Activated naive CD8-positive, alpha-beta T cell treated with anti-CD3 and anti-CD28 coated beads, Interleukin-2, amount 50 U/mL, for 24 hours (primary cell): ENCODE measurements at regions not wholly inside any gene's neighbourhood (a gene's known extent, or its start where the extent isn't known, plus 50 kb on each side); places are given as distances from the start of the nearest gene placed in this dataset.
"Not testable (repeated sequence)": the region's sequence is repeated elsewhere in the genome, so short reads cannot be mapped to it uniquely, and the experiment has no call there.

Experiments
- ATAC-seq: fragments of 150-1000 bp; cut with Tn5 transposase; one replicate; pipeline ENCODE4 v1.10.0; 2021
- DNase-seq: peaks from one replicate; pipeline ENCODE4 v3.0.0; 2021
- H3K27ac Mint-ChIP-seq: one replicate; pipeline ENCODE4 v1.8.0; 2021; ENCODE audit warnings: mild to moderate bottlenecking, mixed read lengths
- H3K27me3 Mint-ChIP-seq: one replicate; pipeline ENCODE4 v1.8.0; 2021; ENCODE audit warnings: mixed read lengths
- H3K36me3 Mint-ChIP-seq: one replicate; pipeline ENCODE4 v1.8.0; 2021; ENCODE audit warnings: low read depth, mixed read lengths
- H3K4me1 Mint-ChIP-seq: one replicate; pipeline ENCODE4 v1.8.0; 2021; ENCODE audit warnings: mixed read lengths
- H3K4me3 Mint-ChIP-seq: one replicate; pipeline ENCODE4 v1.8.0; 2021; ENCODE audit warnings: mild to moderate bottlenecking, moderate library complexity, mixed read lengths
- H3K9me3 Mint-ChIP-seq: one replicate; pipeline ENCODE4 v1.8.0; 2021; ENCODE audit warnings: mixed read lengths

- peaks cover 5% of the 10 kb centered on the region for H3K9me3 Mint-ChIP-seq
- peak overlapping the region; percentile 24 for H3K27ac Mint-ChIP-seq
These were observed 50.1 kb upstream of the SIRPA start for GRCh38 chr20:1845163-1845523.

GRCh38 chr20:1844325-1845162 lies 50.7 kb upstream of the SIRPA start:
- no peaks in the 10 kb centered on the region for H3K36me3 Mint-ChIP-seq
- DNase-seq (peak; percentile 56), ATAC-seq (peak; percentile 88)
- peaks cover 5% of the 10 kb centered on the region for H3K9me3 Mint-ChIP-seq
- peak overlapping the region; percentile 24 for H3K27ac Mint-ChIP-seq
- peaks cover 11% of the 10 kb centered on the region for H3K27me3 Mint-ChIP-seq
- H3K4me1 Mint-ChIP-seq: peaks cover 26% of the 10 kb centered on the region
- no peak overlapping the region for H3K4me3 Mint-ChIP-seq

More at GRCh38 chr20:1845163-1845523, 50.1 kb upstream of the SIRPA start:
- Mint-ChIP-seq H3K4me3 (no peak overlapping the region), H3K27me3 (peaks cover 8% of the 10 kb centered on the region), H3K36me3 (no peaks in the 10 kb centered on the region), H3K4me1 (peaks cover 27% of the 10 kb centered on the region)
- DNase-seq (no peak), ATAC-seq (no peak)

GRCh38 chr20:1842281-1842680 lies 52.9 kb upstream of the SIRPA start:
- Mint-ChIP-seq H3K27me3 (peaks cover 9% of the 10 kb centered on the region), H3K9me3 (peaks cover under 1% of the 10 kb centered on the region), H3K27ac (no peak overlapping the region), H3K36me3 (no peaks in the 10 kb centered on the region), H3K4me3 (no peak overlapping the region), H3K4me1 (peaks cover 19% of the 10 kb centered on the region)
- DNase-seq (no peak), ATAC-seq (no peak)

GRCh38 chr20:1841554-1842140 lies 53.6 kb upstream of the SIRPA start:
- H3K36me3 Mint-ChIP-seq: no peaks in the 10 kb centered on the region
- H3K27ac Mint-ChIP-seq: no peak overlapping the region
- ATAC-seq (no peak), DNase-seq (no peak)
- peaks cover 9% of the 10 kb centered on the region for H3K27me3 Mint-ChIP-seq
- H3K4me1 Mint-ChIP-seq: peaks cover 17% of the 10 kb centered on the region
- H3K4me3 Mint-ChIP-seq: no peak overlapping the region
- H3K9me3 Mint-ChIP-seq: no peaks in the 10 kb centered on the region

- no peak for ATAC-seq
- no peaks in the 10 kb centered on the region for H3K9me3 Mint-ChIP-seq
- H3K27me3 Mint-ChIP-seq: peaks cover 7% of the 10 kb centered on the region
- H3K27ac Mint-ChIP-seq: no peak overlapping the region
- H3K4me1 Mint-ChIP-seq: peaks cover 17% of the 10 kb centered on the region
- no peak for DNase-seq
- H3K36me3 Mint-ChIP-seq: no peaks in the 10 kb centered on the region
- no peak overlapping the region for H3K4me3 Mint-ChIP-seq
These were observed 54.2 kb upstream of the SIRPA start for GRCh38 chr20:1840817-1841553.

- ATAC-seq, H3K36me3 Mint-ChIP-seq, DNase-seq, H3K27ac Mint-ChIP-seq, H3K9me3 Mint-ChIP-seq, H3K4me1 Mint-ChIP-seq, H3K4me3 Mint-ChIP-seq, H3K27me3 Mint-ChIP-seq: not testable (repeated sequence)
These were observed 55.6 kb upstream of the SIRPA start for GRCh38 chr20:1839376-1840317.

- Mint-ChIP-seq H3K27ac (no peak overlapping the region), H3K9me3 (no peaks in the 10 kb centered on the region), H3K27me3 (peaks cover 7% of the 10 kb centered on the region), H3K36me3 (no peaks in the 10 kb centered on the region), H3K4me1 (peaks cover 2% of the 10 kb centered on the region), H3K4me3 (no peak overlapping the region)
- ATAC-seq (no peak), DNase-seq (no peak)
These were observed 56.5 kb upstream of the SIRPA start for GRCh38 chr20:1838556-1839279.

GRCh38 chr20:1835186-1836035 lies 59.8 kb upstream of the SIRPA start:
- Mint-ChIP-seq H3K36me3 (no peaks in the 10 kb centered on the region), H3K27ac (no peak overlapping the region), H3K4me1 (no peaks in the 10 kb centered on the region), H3K9me3 (no peaks in the 10 kb centered on the region), H3K4me3 (no peak overlapping the region), H3K27me3 (peaks cover 4% of the 10 kb centered on the region)
- no peak for DNase-seq
- no peak for ATAC-seq

GRCh38 chr20:1833728-1834726 lies 61.2 kb upstream of the SIRPA start:
- Mint-ChIP-seq H3K27me3 (no peaks in the 10 kb centered on the region), H3K36me3 (no peaks in the 10 kb centered on the region), H3K4me1 (no peaks in the 10 kb centered on the region), H3K9me3 (no peaks in the 10 kb centered on the region), H3K27ac (no peak overlapping the region), H3K4me3 (no peak overlapping the region)
- no peak for DNase-seq
- no peak for ATAC-seq

GRCh38 chr20:1833216-1833615 lies 62.0 kb upstream of the SIRPA start:
- Mint-ChIP-seq H3K27me3 (no peaks in the 10 kb centered on the region), H3K9me3 (no peaks in the 10 kb centered on the region)

GRCh38 chr20:1832634-1833033 lies 62.6 kb upstream of the SIRPA start:
- ATAC-seq (no peak), DNase-seq (no peak)
- Mint-ChIP-seq H3K36me3 (no peaks in the 10 kb centered on the region), H3K9me3 (no peaks in the 10 kb centered on the region), H3K4me1 (no peaks in the 10 kb centered on the region), H3K4me3 (no peak overlapping the region), H3K27ac (no peak overlapping the region), H3K27me3 (no peaks in the 10 kb centered on the region)

More at GRCh38 chr20:1833216-1833615, 62.0 kb upstream of the SIRPA start:
- no peak overlapping the region for H3K27ac Mint-ChIP-seq
- H3K4me1 Mint-ChIP-seq: no peaks in the 10 kb centered on the region
- H3K4me3 Mint-ChIP-seq: no peak overlapping the region
- DNase-seq (no peak), ATAC-seq (no peak)
- H3K36me3 Mint-ChIP-seq: no peaks in the 10 kb centered on the region

- Mint-ChIP-seq H3K9me3 (no peaks in the 10 kb centered on the region), H3K36me3 (no peaks in the 10 kb centered on the region), H3K4me3 (no peak overlapping the region), H3K4me1 (no peaks in the 10 kb centered on the region), H3K27ac (no peak overlapping the region), H3K27me3 (peaks cover 2% of the 10 kb centered on the region)
- no peak for DNase-seq
- no peak for ATAC-seq
These were observed 63.6 kb upstream of the SIRPA start for GRCh38 chr20:1831606-1832005.
